Stomach (tissue), 8 donors: ENCODE measurements at regions not wholly inside any gene's neighbourhood (a gene's known extent, or its start where the extent isn't known, plus 50 kb on each side); places are given as distances from the start of the nearest gene placed in this dataset.
A peak's percentile ranks its signal among the peaks of the same experiment; 100 is the strongest.

Experiments
- DNase-seq, 2 donors: peaks; one replicate each; pipeline versions ENCODE4 v3.0.0 to v3.0.0-alpha.2; 2013 to 2019
- H3K27ac ChIP-seq, 5 donors: fragments of 200-600 bp in 4 of 5; sonication (generic) in 4 of 5; one replicate each; pipeline ENCODE4 v1.5.1; 2013 to 2019; ENCODE audit warnings: mild to moderate bottlenecking in 1 of 5, moderate library complexity in 1 of 5
- H3K27me3 ChIP-seq, 3 donors: fragments of 200-600 bp; sonication (generic); one replicate each; pipeline ENCODE4 v1.5.1; 2017 to 2019; ENCODE audit warnings: mixed run types in 1 of 3
- H3K36me3 ChIP-seq, 4 donors: fragments of 200-600 bp; sonication (generic); 1 replicate in 3 of 4; 2 replicates in 1 of 4; pipeline ENCODE4 v1.5.1; 2016 to 2019
- H3K4me1 ChIP-seq, 4 donors: fragments of 200-600 bp; sonication (generic); one replicate each; pipeline ENCODE4 v1.5.1; 2016 to 2019
- H3K4me3 ChIP-seq, 4 donors: fragments of 200-600 bp; sonication (generic) in 3 of 4; one replicate each; pipeline ENCODE4 v1.5.1; 2016 to 2019; ENCODE audit warnings: mild to moderate bottlenecking in 1 of 4
- H3K9me3 ChIP-seq, 4 donors: fragments of 200-600 bp; sonication (generic); one replicate each; pipeline ENCODE4 v1.5.1; 2016 to 2019
- EP300 ChIP-seq: sonication (generic); formaldehyde crosslinking; IDR thresholded peaks from one replicate; pipeline ENCODE4 v1.6.1; 2017; ENCODE audit warnings: antibody characterized with exemption
- POLR2A ChIP-seq, 4 donors: fragments of 450-650 bp; IDR thresholded peaks; one replicate each; pipeline ENCODE4 v1.6.1; 2016; ENCODE audit warnings: antibody characterized with exemption in 4 of 4, control low read depth in 2 of 4, mild to moderate bottlenecking in 1 of 4, moderate library complexity in 1 of 4
- POLR2AphosphoS5 ChIP-seq, 3 donors: sonication (generic); formaldehyde crosslinking; IDR thresholded peaks; one replicate each; pipeline ENCODE4 v1.6.1; 2016; ENCODE audit warnings: antibody characterized with exemption in 3 of 3
- WGBS, 5 donors: extraction: QIAGEN DNeasy Blood & Tissue Kit in 3 of 5; methylation state at CpG; one replicate each; pipeline versions ENCODE4 v1.1.5 to v1.1.7; 2013 to 2018; 5-methylcytosine and 5-hydroxymethylcytosine counted together
- intact Hi-C: fragments of 100-400 bp; cut with DNase I; formaldehyde crosslinking; loops from one replicate; pipeline ENCODE4 v1.15.1; 2023; ENCODE audit warnings: low total_unique reads
- TF ChIP-seq, protein P1 (sequence below), 7 experiments: fragments of 450-650 bp in 4 of 7; fragments of 200-600 bp in 3 of 7; sonication (generic) in 3 of 7; IDR thresholded peaks; one replicate each; pipeline ENCODE4 v1.5.1; 2016 to 2019; ENCODE audit warnings: antibody characterized with exemption in 7 of 7, control low read depth in 2 of 7, mild to moderate bottlenecking in 1 of 7
- donor health status: healthy with polysubstance abuse.
- donor health status: Bipolar disorder and iron deficiency.
- donor health status: healthy.

DNA sequence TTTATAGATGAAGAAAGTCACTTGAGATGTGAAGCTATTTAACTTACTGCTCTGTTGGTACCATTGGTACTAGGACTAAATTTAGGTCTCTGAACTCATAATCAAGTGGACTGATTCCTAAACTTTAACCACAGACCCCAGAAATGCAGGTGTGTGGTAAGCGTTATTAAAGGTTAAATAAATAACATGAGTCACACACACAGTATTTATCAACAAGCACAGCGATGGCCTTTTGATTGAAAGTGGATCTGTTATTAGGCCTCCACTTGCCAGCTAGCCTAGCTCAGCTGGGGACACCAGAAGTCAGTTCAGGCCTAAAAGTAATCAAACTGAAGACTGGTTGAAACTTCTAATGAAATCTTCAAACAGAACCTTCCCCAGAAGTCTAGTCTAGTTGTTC lies 161.3 kb upstream of the DPP10 start:
- intact Hi-C loops: no loop called here
- Histone ChIP-seq H3K9me3 (peaks cover 0 to 14% (median under 1%) of the 10 kb centered on the region in 4 donors), H3K27me3 (no peaks in the 10 kb centered on the region), H3K27ac (no peak overlapping the region), H3K4me3 (no peak overlapping the region), H3K4me1 (no peaks in the 10 kb centered on the region), H3K36me3 (no peaks in the 10 kb centered on the region)
- 42 to 66% (median 46%) methylated on average over 2 of the region's 2 CpGs for WGBS, 5 donors
- DNase-seq: no peak
- TF ChIP-seq POLR2AphosphoS5 (IDR thresholded peaks at IDR 0.05) (no peak), EP300 (no peak), POLR2A (IDR thresholded peaks at IDR 0.05) (no peak)
- TF ChIP-seq, protein P1, sequence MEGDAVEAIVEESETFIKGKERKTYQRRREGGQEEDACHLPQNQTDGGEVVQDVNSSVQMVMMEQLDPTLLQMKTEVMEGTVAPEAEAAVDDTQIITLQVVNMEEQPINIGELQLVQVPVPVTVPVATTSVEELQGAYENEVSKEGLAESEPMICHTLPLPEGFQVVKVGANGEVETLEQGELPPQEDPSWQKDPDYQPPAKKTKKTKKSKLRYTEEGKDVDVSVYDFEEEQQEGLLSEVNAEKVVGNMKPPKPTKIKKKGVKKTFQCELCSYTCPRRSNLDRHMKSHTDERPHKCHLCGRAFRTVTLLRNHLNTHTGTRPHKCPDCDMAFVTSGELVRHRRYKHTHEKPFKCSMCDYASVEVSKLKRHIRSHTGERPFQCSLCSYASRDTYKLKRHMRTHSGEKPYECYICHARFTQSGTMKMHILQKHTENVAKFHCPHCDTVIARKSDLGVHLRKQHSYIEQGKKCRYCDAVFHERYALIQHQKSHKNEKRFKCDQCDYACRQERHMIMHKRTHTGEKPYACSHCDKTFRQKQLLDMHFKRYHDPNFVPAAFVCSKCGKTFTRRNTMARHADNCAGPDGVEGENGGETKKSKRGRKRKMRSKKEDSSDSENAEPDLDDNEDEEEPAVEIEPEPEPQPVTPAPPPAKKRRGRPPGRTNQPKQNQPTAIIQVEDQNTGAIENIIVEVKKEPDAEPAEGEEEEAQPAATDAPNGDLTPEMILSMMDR (IDR thresholded peaks at IDR 0.05): no peak

DNA sequence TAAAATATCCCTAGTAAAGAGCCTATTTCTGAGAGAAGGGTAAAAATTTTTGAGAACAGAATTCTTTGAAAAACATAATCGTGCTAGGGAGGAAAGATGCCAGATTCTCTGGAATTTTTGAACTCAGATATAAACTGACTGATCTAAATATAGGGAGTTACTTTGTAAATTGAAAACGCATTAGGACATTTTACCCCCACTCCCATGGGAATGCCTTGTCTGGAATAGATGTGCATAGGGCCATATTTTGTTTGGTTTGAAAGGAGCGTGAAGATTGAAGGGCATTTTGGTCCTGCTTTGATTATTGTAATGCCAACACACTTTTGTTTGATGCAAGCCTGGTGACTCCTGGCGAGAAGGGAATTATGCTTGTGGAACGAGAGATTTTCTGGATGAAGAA lies 158.7 kb upstream of the DPP10 start:
- Histone ChIP-seq H3K27ac (no peak overlapping the region), H3K27me3 (no peaks in the 10 kb centered on the region), H3K4me1 (no peaks in the 10 kb centered on the region), H3K4me3 (no peak overlapping the region), H3K9me3 (peaks cover 0 to 5% (median 2%) of the 10 kb centered on the region in 4 donors), H3K36me3 (no peaks in the 10 kb centered on the region)
- TF ChIP-seq, protein P1 (IDR thresholded peaks at IDR 0.05): no peak
- TF ChIP-seq POLR2AphosphoS5 (IDR thresholded peaks at IDR 0.05) (no peak), EP300 (no peak), POLR2A (IDR thresholded peaks at IDR 0.05) (no peak)
- 62 to 78% (median 75%) methylated on average over 5 of the region's 5 CpGs for WGBS, 5 donors
- peak in 1 of 2 donors; percentile 3 for DNase-seq
- intact Hi-C loops: no loop called here

- intact Hi-C loops: no loop called here
- no peak overlapping the region for H3K4me3 ChIP-seq
- H3K9me3 ChIP-seq: peaks cover 0 to 5% (median 2%) of the 10 kb centered on the region in 4 donors
- H3K27me3 ChIP-seq: no peaks in the 10 kb centered on the region
- TF ChIP-seq EP300 (no peak), POLR2A (IDR thresholded peaks at IDR 0.05) (no peak), POLR2AphosphoS5 (IDR thresholded peaks at IDR 0.05) (no peak)
- TF ChIP-seq, protein P1 (IDR thresholded peaks at IDR 0.05): no peak
- H3K36me3 ChIP-seq: no peaks in the 10 kb centered on the region
- H3K27ac ChIP-seq: no peak overlapping the region
- no peak for DNase-seq
- no peaks in the 10 kb centered on the region for H3K4me1 ChIP-seq
- 87 to 95% (median 89%) methylated on average over 8 of the region's 8 CpGs for WGBS, 5 donors
Observed at GRCh38 chr2:114286438-114286837, 156.0 kb upstream of the DPP10 start.

- TF ChIP-seq, protein P1 (IDR thresholded peaks at IDR 0.05): no peak
- TF ChIP-seq POLR2A (IDR thresholded peaks at IDR 0.05): no peak
- no peak for TF ChIP-seq EP300
- TF ChIP-seq POLR2AphosphoS5 (IDR thresholded peaks at IDR 0.05): no peak
- H3K36me3 ChIP-seq: no peaks in the 10 kb centered on the region
- H3K4me1 ChIP-seq: no peaks in the 10 kb centered on the region
- H3K27me3 ChIP-seq: peaks cover 0 to 12% (median 0%) of the 10 kb centered on the region in 3 donors
- H3K27ac ChIP-seq: no peak overlapping the region
- intact Hi-C loops: no loop called here
- no peak overlapping the region for H3K4me3 ChIP-seq
- H3K9me3 ChIP-seq: no peaks in the 10 kb centered on the region
- no peak for DNase-seq
- WGBS, 5 donors: 65 to 76% (median 66%) methylated on average over 5 of the region's 5 CpGs
Observed at GRCh38 chr2:114293355-114293754, 149.1 kb upstream of the DPP10 start.
